ENCODE measurements at regions not wholly inside any gene's neighbourhood (a gene's known extent, or its start where the extent isn't known, plus 50 kb on each side); places are given as distances from the start of the nearest gene placed in this dataset.

GRCh38 chr10:55374917-55375316, 573.9 kb upstream of the PCDH15 start:
- TF ChIP-seq CTCF (IDR thresholded peaks at IDR 0.05) (no peak), POLR2A (IDR thresholded peaks at IDR 0.05) (no peak), EP300 (IDR thresholded peaks at IDR 0.05) (no peak)

Data from ovary (tissue), 3 donors.